Vagina (tissue), 2 donors: ENCODE measurements at regions not wholly inside any gene's neighbourhood (a gene's known extent, or its start where the extent isn't known, plus 50 kb on each side); places are given as distances from the start of the nearest gene placed in this dataset. TPM values are rescaled to one million over a fixed set of nuclear protein-coding genes. Genes with fewer than 3 reads are reported as not detected.

ENCODE experiments used
- microRNA-seq: library from miRNA; unstranded; fragments of <30 nt; microRNA quantifications from one replicate; pipeline ENCODE4, GENCODE V29; 2017; ENCODE audit warnings: borderline number of aligned reads, borderline replicate concordance
- small RNA-seq: library from RNA; depleted of rRNA; stranded (forward); fragments of <200 nt; gene quantifications from one replicate; pipeline ENCODE3, GENCODE V24; 2016

Small RNA genes lying in the stretch of these regions (microRNA-seq; reads per million reads assigned to microRNA genes)
- not detected for gene MIR4436B2

Small RNA genes lying in the stretch of these regions (small RNA-seq; reads per million reads assigned to genes)
- gene MIR4436B2 = not detected
